Osteoblast (primary cell): ENCODE measurements at regions not wholly inside any gene's neighbourhood (a gene's known extent, or its start where the extent isn't known, plus 50 kb on each side); places are given as distances from the start of the nearest gene placed in this dataset.
"Not testable (repeated sequence)": the region's sequence is repeated elsewhere in the genome, so short reads cannot be mapped to it uniquely, and the experiment has no call there.

ENCODE experiments used
- DNase-seq: peaks from one replicate; pipeline ENCODE4 v3.0.0; 2011; ENCODE audit warnings: low spot score, mixed read lengths; ENCODE audit not compliant: insufficient read length; ENCODE audit errors: missing footprints
- H2AFZ ChIP-seq: 2 replicates; pipeline ENCODE4 v1.6.0; 2011; ENCODE audit warnings: mild to moderate bottlenecking, low read length
- H3K27ac ChIP-seq: 2 replicates; pipeline ENCODE4 v1.5.1; 2011; ENCODE audit warnings: mild to moderate bottlenecking, low read depth, low read length, moderate library complexity
- H3K27me3 ChIP-seq: 2 replicates; pipeline ENCODE4 v1.6.0; 2012; ENCODE audit warnings: mild to moderate bottlenecking, control low read depth, inconsistent platforms, low read length, moderate library complexity; ENCODE audit not compliant: insufficient read depth
- H3K36me3 ChIP-seq: 2 replicates; pipeline ENCODE4 v1.5.1; 2011; ENCODE audit warnings: mild to moderate bottlenecking, low read length, control low read depth, moderate library complexity; ENCODE audit not compliant: insufficient read depth
- H3K4me1 ChIP-seq: 2 replicates; pipeline ENCODE4 v1.5.1; 2011; ENCODE audit warnings: mild to moderate bottlenecking, low read length, control low read depth, moderate library complexity; ENCODE audit not compliant: insufficient read depth
- H3K4me2 ChIP-seq: 2 replicates; pipeline ENCODE4 v1.6.0; 2011; ENCODE audit warnings: mild to moderate bottlenecking, low read length; ENCODE audit not compliant: insufficient read depth
- H3K4me3 ChIP-seq: fragments of 200-600 bp; sonication (generic); 3 replicates; pipeline ENCODE4 v1.5.1; 2012; ENCODE audit warnings: mild to moderate bottlenecking, low read length, inconsistent platforms; ENCODE audit not compliant: insufficient read depth
- H3K79me2 ChIP-seq: 2 replicates; pipeline ENCODE4 v1.6.0; 2012; ENCODE audit warnings: mild to moderate bottlenecking, low read length, control low read depth, inconsistent platforms; ENCODE audit not compliant: insufficient read depth
- H3K9me3 ChIP-seq: 2 replicates; pipeline ENCODE4 v1.5.1; 2011; ENCODE audit warnings: low read depth, low read length, control low read depth
- H4K20me1 ChIP-seq: 2 replicates; pipeline ENCODE4 v1.6.0; 2012; ENCODE audit warnings: mild to moderate bottlenecking, low read length, control low read depth; ENCODE audit not compliant: insufficient read depth
- CTCF ChIP-seq: IDR thresholded peaks from 2 replicates; pipeline ENCODE4 v1.5.1; 2011; ENCODE audit warnings: mild to moderate bottlenecking, low read depth, low read length, moderate library complexity; ENCODE audit errors: extremely low read depth

- H3K79me2 ChIP-seq, H3K4me3 ChIP-seq, H3K27me3 ChIP-seq, H3K4me2 ChIP-seq, H2AFZ ChIP-seq, H3K36me3 ChIP-seq, H4K20me1 ChIP-seq, H3K4me1 ChIP-seq, DNase-seq, H3K9me3 ChIP-seq, H3K27ac ChIP-seq: not testable (repeated sequence)
These were observed 79.5 kb upstream of the ABCD2 start for GRCh38 chr12:39699079-39699478.

DNA sequence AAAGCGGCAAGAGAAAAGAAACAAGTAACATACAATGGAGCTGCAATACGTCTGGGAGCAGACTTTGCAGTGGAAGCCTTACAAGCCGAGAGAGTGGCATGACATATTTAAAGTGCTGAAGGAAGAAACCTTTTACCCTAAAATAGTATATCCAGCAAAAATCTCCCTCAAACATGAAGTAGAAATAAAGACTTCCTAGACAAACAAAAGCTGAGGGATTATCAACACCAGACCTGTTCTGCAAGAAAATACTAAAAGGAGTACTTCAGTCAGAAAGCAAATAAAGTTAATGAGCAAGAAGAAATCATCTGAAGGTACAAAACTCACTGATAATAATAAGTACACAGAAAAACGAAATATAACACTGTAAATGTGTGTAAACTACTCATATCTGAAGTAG lies 77.5 kb upstream of the ABCD2 start:
- no peaks in the 10 kb centered on the region for H3K9me3 ChIP-seq
- H3K4me3 ChIP-seq, result no peak overlapping the region
- no peaks in the 10 kb centered on the region for H3K4me1 ChIP-seq
- no peak for TF ChIP-seq CTCF
- no peak overlapping the region for H3K27ac ChIP-seq
- no peak overlapping the region for H3K4me2 ChIP-seq
- H3K36me3 ChIP-seq, result no peaks in the 10 kb centered on the region
- no peaks in the 10 kb centered on the region for H3K79me2 ChIP-seq
- DNase-seq, result no peak
- no peaks in the 10 kb centered on the region for H4K20me1 ChIP-seq
- no peak overlapping the region for H2AFZ ChIP-seq
- H3K27me3 ChIP-seq, result no peaks in the 10 kb centered on the region

DNA sequence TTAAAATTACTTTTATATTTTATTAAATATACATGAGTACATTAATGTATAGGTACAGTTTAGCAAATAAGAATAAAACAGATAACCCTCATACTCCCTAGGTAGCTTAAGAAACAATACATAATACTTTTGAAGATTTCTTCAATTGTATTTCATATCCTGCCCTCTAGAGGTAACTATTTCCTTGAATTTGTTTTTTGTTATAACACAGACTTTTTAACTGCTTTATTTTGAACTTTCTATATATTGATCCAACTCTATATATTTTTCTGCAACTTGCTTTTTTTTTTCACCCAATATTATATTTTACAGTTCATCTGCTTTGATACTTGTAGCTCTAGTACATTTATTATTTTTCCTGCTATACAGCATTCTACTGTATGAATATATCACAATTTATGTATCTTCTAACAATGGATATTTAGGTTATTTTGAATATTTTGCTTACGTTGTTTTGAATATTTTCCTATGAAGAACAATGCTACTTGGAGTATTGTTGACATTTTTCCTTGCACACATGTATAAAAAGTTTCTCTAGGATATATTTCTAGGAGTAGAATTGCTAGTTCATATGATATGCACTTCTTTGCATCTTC lies 72.8 kb upstream of the ABCD2 start:
- Histone ChIP-seq H2AFZ (no peak overlapping the region), H3K36me3 (no peaks in the 10 kb centered on the region), H3K4me1 (no peaks in the 10 kb centered on the region), H3K79me2 (no peaks in the 10 kb centered on the region), H4K20me1 (no peaks in the 10 kb centered on the region), H3K4me3 (no peak overlapping the region), H3K4me2 (no peak overlapping the region), H3K9me3 (no peaks in the 10 kb centered on the region), H3K27me3 (no peaks in the 10 kb centered on the region), H3K27ac (no peak overlapping the region)
- DNase-seq, result no peak
- TF ChIP-seq CTCF, result peak; percentile 37

GRCh38 chr12:39685854-39686657 lies 66.5 kb upstream of the ABCD2 start:
- H3K36me3 ChIP-seq, result no peaks in the 10 kb centered on the region
- H3K4me2 ChIP-seq, result no peak overlapping the region
- no peaks in the 10 kb centered on the region for H3K4me1 ChIP-seq
- H3K27ac ChIP-seq, result no peak overlapping the region
- no peaks in the 10 kb centered on the region for H3K27me3 ChIP-seq
- DNase-seq, result no peak
- no peaks in the 10 kb centered on the region for H4K20me1 ChIP-seq
- no peaks in the 10 kb centered on the region for H3K79me2 ChIP-seq
- no peaks in the 10 kb centered on the region for H3K9me3 ChIP-seq
- no peak overlapping the region for H2AFZ ChIP-seq
- TF ChIP-seq CTCF, result no peak
- H3K4me3 ChIP-seq, result no peak overlapping the region
